ENCODE measurements at regions not wholly inside any gene's neighbourhood (a gene's known extent, or its start where the extent isn't known, plus 50 kb on each side); places are given as distances from the start of the nearest gene placed in this dataset.

- TF ChIP-seq ARID3A (IDR thresholded peaks at IDR 0.05; ENCODE audit: low read depth, low read length) (no peak), ZNF138 (CRISPR knock-in tag; IDR thresholded peaks at IDR 0.05; ENCODE audit: low read depth) (no peak), ZNF614 (CRISPR knock-in tag; IDR thresholded peaks at IDR 0.05; ENCODE audit: borderline replicate concordance) (no peak), FOXK2 (IDR thresholded peaks at IDR 0.05) (no peak), KMT2B (CRISPR knock-in tag; IDR thresholded peaks at IDR 0.05) (no peak), RAD51 (IDR thresholded peaks at IDR 0.05; ENCODE audit: borderline replicate concordance) (no peak), SKI (IDR thresholded peaks at IDR 0.05; ENCODE audit: partially characterized antibody) (no peak), PRPF4 (IDR thresholded peaks at IDR 0.05; ENCODE audit: low read depth, low read length, poor library complexity, severe bottlenecking) (no peak), PAF1 (CRISPR knock-in tag; IDR thresholded peaks at IDR 0.05) (no peak)
These were observed 600.5 kb upstream of the KLHL1 start (continued) for GRCh38 chr13:70708775-70709174.

GRCh38 chr13:70703755-70704154 lies 595.5 kb upstream of the KLHL1 start:
- POLR2A ChIA-PET, result no interaction called here
- FAIRE-seq (no peak), DNase-seq (ENCODE audit: low spot score) (no peak), ATAC-seq (no peak)
- H3K27me3 ChIP-seq (ENCODE audit: control insufficient read depth in 1 of 2, insufficient read depth in 2 of 2, low read length in 2 of 2), result no peaks in the 10 kb centered on the region
- H3K27ac ChIP-seq (ENCODE audit: extremely low read length, insufficient read depth, low read length), result no peak overlapping the region
- H3K9ac ChIP-seq (ENCODE audit: insufficient read depth, low read depth, low read length), result no peak overlapping the region
- BruUV-seq (replicated peaks), result no TSS peak
- WGBS (ENCODE audit: low lambda C conversion rate), result 23% methylated on average over 4 of the region's 4 CpGs
- H2AFZ ChIP-seq (ENCODE audit: low read length), result no peak overlapping the region
- H3K4me3 ChIP-seq (replicated peaks in 1 of 3; ENCODE audit: insufficient read depth in 1 of 3, low read depth in 2 of 3, low read length in 3 of 3), result no peak overlapping the region
- CTCF ChIA-PET (ENCODE audit: low intra/inter-chr PET ratio, low total read pairs), result no interaction called here
- H3K9me3 ChIP-seq (ENCODE audit: low read length), result no peaks in the 10 kb centered on the region
- H3K4me1 ChIP-seq (ENCODE audit: insufficient read depth, low read length), result no peaks in the 10 kb centered on the region
- no peaks in the 10 kb centered on the region for H3K79me2 ChIP-seq (ENCODE audit: insufficient read depth, low read length)
- no peaks in the 10 kb centered on the region for H3K36me3 ChIP-seq (replicated peaks in 1 of 2; ENCODE audit: control insufficient read depth in 1 of 2, insufficient read depth in 2 of 2, low read length in 2 of 2)
- H4K20me1 ChIP-seq (ENCODE audit: insufficient read depth, low read length), result no peaks in the 10 kb centered on the region
- no peak overlapping the region for H3K4me2 ChIP-seq (ENCODE audit: low read depth, low read length)
- in situ Hi-C loops (cut with HindIII; ENCODE audit: extremely low pct_ligation_motif_present, low pct_unique_long_range_greater_than_20kb) (no loop called here), intact Hi-C loops (cut with micrococcal nuclease; ENCODE audit: unreplicated experiment) (no loop called here)
- TF ChIP-seq TIGD3 (CRISPR knock-in tag; IDR thresholded peaks at IDR 0.05; ENCODE audit: borderline replicate concordance) (no peak), ZFP41 (CRISPR knock-in tag; IDR thresholded peaks at IDR 0.05; ENCODE audit: borderline replicate concordance) (no peak), THAP11 (CRISPR knock-in tag; IDR thresholded peaks at IDR 0.05) (no peak), SNAI1 (CRISPR knock-in tag; IDR thresholded peaks at IDR 0.05; ENCODE audit: borderline replicate concordance) (no peak), THAP7 (CRISPR knock-in tag; IDR thresholded peaks at IDR 0.05) (no peak), ZNF260 (CRISPR knock-in tag; IDR thresholded peaks at IDR 0.05; ENCODE audit: borderline replicate concordance, low read depth) (no peak), ZNF704 (CRISPR knock-in tag; IDR thresholded peaks at IDR 0.05; ENCODE audit: borderline replicate concordance) (no peak), ZNF335 (CRISPR knock-in tag; IDR thresholded peaks at IDR 0.05) (no peak), ZMYM2 (CRISPR knock-in tag; IDR thresholded peaks at IDR 0.05) (no peak)
